HUES48 (cell line): ENCODE measurements at regions not wholly inside any gene's neighbourhood (a gene's known extent, or its start where the extent isn't known, plus 50 kb on each side); places are given as distances from the start of the nearest gene placed in this dataset.

Experiments used
- H3K27ac ChIP-seq: one replicate; pipeline ENCODE4 v1.7.0; 2013; ENCODE audit warnings: low read depth, low read length, inconsistent platforms
- H3K27me3 ChIP-seq: 2 replicates; pipeline ENCODE4 v1.6.1; 2013; ENCODE audit warnings: mild to moderate bottlenecking, low read length; ENCODE audit not compliant: control insufficient read depth, insufficient read depth
- H3K36me3 ChIP-seq: 2 replicates; pipeline ENCODE4 v1.6.1; 2013; ENCODE audit warnings: low read length; ENCODE audit not compliant: control insufficient read depth, insufficient read depth
- H3K4me1 ChIP-seq: 2 replicates; pipeline ENCODE4 v1.6.1; 2013; ENCODE audit warnings: mild to moderate bottlenecking, low read length; ENCODE audit not compliant: control insufficient read depth, insufficient read depth
- H3K4me3 ChIP-seq: 2 replicates; pipeline ENCODE4 v1.5.1; 2013; ENCODE audit warnings: mild to moderate bottlenecking, low read depth, low read length
- H3K9ac ChIP-seq: 2 replicates; pipeline ENCODE4 v1.6.1; 2013; ENCODE audit warnings: mild to moderate bottlenecking, low read depth, low read length, moderate library complexity
- H3K9me3 ChIP-seq: 2 replicates; pipeline ENCODE4 v1.6.1; 2013; ENCODE audit warnings: low read length; ENCODE audit not compliant: control insufficient read depth, insufficient read depth

- no peaks in the 10 kb centered on the region for H3K4me1 ChIP-seq
- H3K27ac ChIP-seq: no peak overlapping the region
- no peaks in the 10 kb centered on the region for H3K9me3 ChIP-seq
- no peaks in the 10 kb centered on the region for H3K36me3 ChIP-seq
- H3K27me3 ChIP-seq: no peaks in the 10 kb centered on the region
- H3K4me3 ChIP-seq: no peak overlapping the region
- no peak overlapping the region for H3K9ac ChIP-seq
Observed at GRCh38 chr18:30510882-30511281, 531.7 kb downstream of the DSC3 start.

- H3K4me3 ChIP-seq: no peak overlapping the region
- H3K9me3 ChIP-seq: no peaks in the 10 kb centered on the region
- H3K27ac ChIP-seq: no peak overlapping the region
- no peak overlapping the region for H3K9ac ChIP-seq
- no peaks in the 10 kb centered on the region for H3K36me3 ChIP-seq
- H3K27me3 ChIP-seq: no peaks in the 10 kb centered on the region
- H3K4me1 ChIP-seq: no peaks in the 10 kb centered on the region
Observed at GRCh38 chr18:30501594-30501993, 540.9 kb downstream of the DSC3 start.

GRCh38 chr18:30500240-30500945 lies 542.1 kb downstream of the DSC3 start:
- Histone ChIP-seq H3K9ac (no peak overlapping the region), H3K9me3 (no peaks in the 10 kb centered on the region), H3K36me3 (no peaks in the 10 kb centered on the region), H3K27me3 (no peaks in the 10 kb centered on the region), H3K27ac (no peak overlapping the region), H3K4me1 (peaks cover 4% of the 10 kb centered on the region; the same call in 1 of the 2 replicates), H3K4me3 (no peak overlapping the region)

GRCh38 chr18:30499721-30500120 lies 542.8 kb downstream of the DSC3 start:
- no peak overlapping the region for H3K4me3 ChIP-seq

GRCh38 chr18:30492552-30493129 lies 549.9 kb downstream of the DSC3 start:
- no peaks in the 10 kb centered on the region for H3K27me3 ChIP-seq
- H3K9ac ChIP-seq: no peak overlapping the region
- H3K27ac ChIP-seq: no peak overlapping the region
- H3K4me1 ChIP-seq: peaks cover 8% of the 10 kb centered on the region; the same call in 1 of the 2 replicates
- no peaks in the 10 kb centered on the region for H3K36me3 ChIP-seq
- no peak overlapping the region for H3K4me3 ChIP-seq
- no peaks in the 10 kb centered on the region for H3K9me3 ChIP-seq

More at GRCh38 chr18:30499721-30500120, 542.8 kb downstream of the DSC3 start:
- Histone ChIP-seq H3K36me3 (no peaks in the 10 kb centered on the region), H3K27me3 (no peaks in the 10 kb centered on the region), H3K9ac (no peak overlapping the region), H3K9me3 (no peaks in the 10 kb centered on the region), H3K27ac (no peak overlapping the region), H3K4me1 (peaks cover 8% of the 10 kb centered on the region; the same call in 1 of the 2 replicates)

- H3K36me3 ChIP-seq: no peaks in the 10 kb centered on the region
Observed at GRCh38 chr18:30491815-30492551, 550.6 kb downstream of the DSC3 start.

GRCh38 chr18:30489890-30490643 lies 552.5 kb downstream of the DSC3 start:
- H3K4me1 ChIP-seq: 0 out of 2 replicates have a peak, but pooled peaks cover under 1% of the 10 kb centered on the region
- H3K36me3 ChIP-seq: no peaks in the 10 kb centered on the region

More at GRCh38 chr18:30491815-30492551, 550.6 kb downstream of the DSC3 start:
- Histone ChIP-seq H3K4me1 (peaks cover 8% of the 10 kb centered on the region; the same call in 1 of the 2 replicates), H3K4me3 (no peak overlapping the region), H3K27ac (no peak overlapping the region), H3K27me3 (no peaks in the 10 kb centered on the region), H3K9ac (no peak overlapping the region), H3K9me3 (no peaks in the 10 kb centered on the region)

GRCh38 chr18:30487962-30488361 lies 554.6 kb downstream of the DSC3 start:
- H3K27ac ChIP-seq: no peak overlapping the region
- H3K4me3 ChIP-seq: no peak overlapping the region
- H3K9ac ChIP-seq: no peak overlapping the region
- H3K27me3 ChIP-seq: no peaks in the 10 kb centered on the region
- no peaks in the 10 kb centered on the region for H3K4me1 ChIP-seq
- no peaks in the 10 kb centered on the region for H3K36me3 ChIP-seq
- no peaks in the 10 kb centered on the region for H3K9me3 ChIP-seq

More at GRCh38 chr18:30489890-30490643, 552.5 kb downstream of the DSC3 start:
- no peaks in the 10 kb centered on the region for H3K27me3 ChIP-seq
- H3K4me3 ChIP-seq: no peak overlapping the region
- H3K9me3 ChIP-seq: no peaks in the 10 kb centered on the region
- no peak overlapping the region for H3K9ac ChIP-seq
- no peak overlapping the region for H3K27ac ChIP-seq

GRCh38 chr18:30486856-30487255 lies 555.7 kb downstream of the DSC3 start:
- Histone ChIP-seq H3K4me3 (no peak overlapping the region), H3K27me3 (no peaks in the 10 kb centered on the region), H3K4me1 (no peaks in the 10 kb centered on the region), H3K27ac (no peak overlapping the region), H3K9me3 (no peaks in the 10 kb centered on the region), H3K9ac (no peak overlapping the region), H3K36me3 (no peaks in the 10 kb centered on the region)

GRCh38 chr18:30485078-30485477 lies 557.5 kb downstream of the DSC3 start:
- no peak overlapping the region for H3K27ac ChIP-seq
- no peaks in the 10 kb centered on the region for H3K36me3 ChIP-seq
- H3K4me3 ChIP-seq: no peak overlapping the region
- H3K4me1 ChIP-seq: no peaks in the 10 kb centered on the region
- no peaks in the 10 kb centered on the region for H3K27me3 ChIP-seq
- H3K9me3 ChIP-seq: no peaks in the 10 kb centered on the region
- no peak overlapping the region for H3K9ac ChIP-seq
